H54 (cell line): ENCODE measurements at regions not wholly inside any gene's neighbourhood (a gene's known extent, or its start where the extent isn't known, plus 50 kb on each side); places are given as distances from the start of the nearest gene placed in this dataset.
"Not testable (repeated sequence)": the region's sequence is repeated elsewhere in the genome, so short reads cannot be mapped to it uniquely, and the experiment has no call there.

Experiments
- DNase-seq: peaks from one replicate; pipeline ENCODE4 v3.0.0; 2011; ENCODE audit warnings: low spot score, mixed read lengths; ENCODE audit not compliant: insufficient read length
- FAIRE-seq: peaks from 3 replicates; lab custom pipeline; 2011; peaks lifted over from hg19 to GRCh38; lab: Jason Lieb, UNC
- POLR2A ChIP-seq: IDR thresholded peaks from 2 replicates; pipeline ENCODE4 v1.6.1; 2011; ENCODE audit warnings: low read depth, mild to moderate bottlenecking, low read length

- FAIRE-seq = no peak
- no peak for TF ChIP-seq POLR2A
- DNase-seq = no peak
Measured at GRCh38 chr16:59148056-59148768, 414.1 kb upstream of the GOT2 start.

- no peak for TF ChIP-seq POLR2A
- DNase-seq = no peak
- no peak for FAIRE-seq
Measured at GRCh38 chr16:59146140-59146539, 412.0 kb upstream of the GOT2 start.

GRCh38 chr16:59144841-59145240 lies 410.7 kb upstream of the GOT2 start:
- FAIRE-seq (no peak), DNase-seq (no peak)
- no peak for TF ChIP-seq POLR2A

- no peak for TF ChIP-seq POLR2A
- no peak for DNase-seq
- no peak for FAIRE-seq
Measured at GRCh38 chr16:59144326-59144725, 410.2 kb upstream of the GOT2 start.

- no peak for DNase-seq
- no peak for FAIRE-seq
- no peak for TF ChIP-seq POLR2A
Measured at GRCh38 chr16:59126486-59126885, 392.4 kb upstream of the GOT2 start.

- DNase-seq = no peak
- TF ChIP-seq POLR2A = no peak
Measured at GRCh38 chr16:59124056-59124455, 389.9 kb upstream of the GOT2 start.

GRCh38 chr16:59123479-59123878 lies 389.4 kb upstream of the GOT2 start:
- no peak for FAIRE-seq
- DNase-seq = no peak
- no peak for TF ChIP-seq POLR2A

More at GRCh38 chr16:59124056-59124455, 389.9 kb upstream of the GOT2 start:
- FAIRE-seq = no peak

GRCh38 chr16:59122262-59122537 lies 388.1 kb upstream of the GOT2 start:
- DNase-seq = no peak
- no peak for TF ChIP-seq POLR2A
- no peak for FAIRE-seq

GRCh38 chr16:59121411-59122261 lies 387.5 kb upstream of the GOT2 start:
- TF ChIP-seq POLR2A = no peak
- FAIRE-seq = no peak
- no peak for DNase-seq

GRCh38 chr16:59116744-59117143 lies 382.6 kb upstream of the GOT2 start:
- DNase-seq = no peak
- FAIRE-seq = no peak
- TF ChIP-seq POLR2A = no peak

- TF ChIP-seq POLR2A = no peak
- FAIRE-seq = no peak
- no peak for DNase-seq
Measured at GRCh38 chr16:59114790-59115189, 380.7 kb upstream of the GOT2 start.

GRCh38 chr16:59113004-59113670 lies 379.0 kb upstream of the GOT2 start:
- no peak for TF ChIP-seq POLR2A
- no peak for FAIRE-seq
- DNase-seq = no peak

- FAIRE-seq (no peak), DNase-seq (no peak)
- TF ChIP-seq POLR2A = no peak
Measured at GRCh38 chr16:59111280-59111679, 377.2 kb upstream of the GOT2 start.

- no peak for FAIRE-seq
- no peak for DNase-seq
- no peak for TF ChIP-seq POLR2A
Measured at GRCh38 chr16:59108374-59108773, 374.3 kb upstream of the GOT2 start.

- DNase-seq, FAIRE-seq: not testable (repeated sequence)
Measured at GRCh38 chr16:59096682-59097081, 362.6 kb upstream of the GOT2 start.
